NOMO-1 treated with dmso at 0.1 percent for 144 hours (cell line): ENCODE measurements at regions not wholly inside any gene's neighbourhood (a gene's known extent, or its start where the extent isn't known, plus 50 kb on each side); places are given as distances from the start of the nearest gene placed in this dataset.

Experiments
- DNase-seq: peaks from one replicate; lab custom pipeline; 2025; ENCODE audit not compliant: unreplicated experiment; lab: John Stamatoyannopoulos, UW

DNA sequence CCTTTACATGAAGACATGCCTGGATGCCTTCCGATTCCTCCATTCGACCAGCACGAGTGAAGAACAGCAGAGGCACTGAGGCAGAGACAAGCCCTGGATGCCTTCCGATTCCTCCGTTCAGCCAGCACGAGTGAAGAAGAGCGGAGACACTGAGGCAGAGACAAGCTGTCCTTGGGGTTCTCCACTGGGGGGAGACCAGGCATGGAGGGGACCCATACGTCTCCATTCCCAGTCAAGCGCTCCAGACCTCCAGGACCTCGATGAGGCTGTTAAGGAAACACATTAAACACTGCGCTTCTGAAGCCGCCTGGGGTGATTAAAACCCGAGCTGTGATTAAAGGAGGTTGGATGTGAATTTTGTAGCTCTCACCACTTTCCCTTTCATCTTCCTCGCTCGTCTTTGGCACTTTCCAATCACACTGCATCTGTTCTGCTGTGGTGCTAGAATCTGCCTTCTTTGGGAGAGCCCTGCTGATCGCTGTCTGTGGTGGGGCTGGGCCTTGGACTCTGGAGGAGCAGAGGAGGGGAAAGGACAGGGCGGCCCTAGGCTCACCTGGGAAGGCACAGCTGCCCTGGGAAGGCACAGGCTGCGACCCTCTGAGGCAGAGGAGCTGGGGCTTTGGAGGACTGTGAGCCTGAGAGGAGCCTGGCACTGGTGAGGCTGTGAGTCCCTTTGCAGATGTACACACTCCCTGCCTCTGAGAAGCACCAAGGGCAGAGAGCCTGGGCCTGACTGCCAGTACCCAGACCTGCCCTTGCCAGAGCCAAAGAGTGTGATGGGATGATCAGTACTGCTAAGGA, 463.1 kb upstream of the HS6ST1 start:
- DNase-seq, result no peak

GRCh38 chr2:128782411-128783192, 463.9 kb upstream of the HS6ST1 start:
- DNase-seq, result no peak

- no peak for DNase-seq
These were observed 464.6 kb upstream of the HS6ST1 start for GRCh38 chr2:128783193-128783671.

DNA sequence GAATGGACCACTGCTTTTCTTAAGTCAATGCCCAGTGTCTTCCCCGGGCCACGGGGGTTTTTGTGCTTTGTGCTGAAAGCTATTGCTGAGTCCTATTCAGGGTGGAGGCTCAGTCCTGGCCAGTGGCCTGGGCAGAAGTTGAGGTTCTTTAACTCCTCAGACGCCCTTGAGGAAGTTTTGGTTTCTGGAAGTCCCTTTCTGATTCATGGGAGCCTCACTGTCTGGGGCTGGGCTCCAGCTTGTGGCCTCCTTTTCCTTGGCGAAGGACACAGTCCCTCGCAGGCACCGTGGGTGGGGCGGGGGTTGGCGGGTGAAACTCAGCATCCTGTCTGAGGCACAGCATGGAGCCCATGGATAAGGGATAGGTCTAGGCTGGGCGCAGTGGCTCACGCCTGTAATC, 465.2 kb upstream of the HS6ST1 start:
- DNase-seq, result no peak

DNA sequence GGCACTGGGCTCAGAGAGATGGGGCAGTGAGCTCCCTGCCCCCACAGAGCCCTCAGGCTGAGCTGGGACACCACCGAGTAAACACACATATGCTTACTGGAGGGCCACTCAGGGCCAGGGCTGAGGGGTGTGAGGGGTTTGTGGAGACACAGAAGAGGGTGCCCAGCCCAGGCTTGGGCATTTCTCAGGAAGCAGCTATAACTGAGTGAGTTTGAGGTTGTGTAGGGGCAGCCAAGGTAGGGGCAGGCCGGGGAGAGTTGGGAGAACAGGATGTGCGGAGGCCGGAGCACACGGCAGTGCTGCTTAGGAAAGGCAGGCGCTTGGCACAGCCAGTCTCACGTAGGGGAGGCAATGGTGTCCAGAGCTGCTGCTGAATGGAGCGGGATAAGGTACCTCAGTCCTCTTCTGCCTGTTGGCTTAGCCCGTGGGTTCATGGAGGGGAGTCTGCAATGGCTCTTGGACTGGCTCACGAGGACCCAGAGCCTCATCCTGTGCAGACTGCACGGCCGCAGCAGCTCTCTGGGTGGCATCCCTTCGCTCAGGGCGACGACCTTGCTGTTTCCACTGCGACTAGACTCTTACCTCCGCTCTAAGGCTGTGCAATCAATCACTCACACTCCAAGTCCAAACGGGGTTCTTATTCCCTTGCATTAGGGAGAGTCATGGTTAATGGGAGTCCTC, 466.1 kb upstream of the HS6ST1 start:
- no peak for DNase-seq

- DNase-seq, result no peak
These were observed 467.6 kb upstream of the HS6ST1 start for GRCh38 chr2:128786316-128786715.

DNA sequence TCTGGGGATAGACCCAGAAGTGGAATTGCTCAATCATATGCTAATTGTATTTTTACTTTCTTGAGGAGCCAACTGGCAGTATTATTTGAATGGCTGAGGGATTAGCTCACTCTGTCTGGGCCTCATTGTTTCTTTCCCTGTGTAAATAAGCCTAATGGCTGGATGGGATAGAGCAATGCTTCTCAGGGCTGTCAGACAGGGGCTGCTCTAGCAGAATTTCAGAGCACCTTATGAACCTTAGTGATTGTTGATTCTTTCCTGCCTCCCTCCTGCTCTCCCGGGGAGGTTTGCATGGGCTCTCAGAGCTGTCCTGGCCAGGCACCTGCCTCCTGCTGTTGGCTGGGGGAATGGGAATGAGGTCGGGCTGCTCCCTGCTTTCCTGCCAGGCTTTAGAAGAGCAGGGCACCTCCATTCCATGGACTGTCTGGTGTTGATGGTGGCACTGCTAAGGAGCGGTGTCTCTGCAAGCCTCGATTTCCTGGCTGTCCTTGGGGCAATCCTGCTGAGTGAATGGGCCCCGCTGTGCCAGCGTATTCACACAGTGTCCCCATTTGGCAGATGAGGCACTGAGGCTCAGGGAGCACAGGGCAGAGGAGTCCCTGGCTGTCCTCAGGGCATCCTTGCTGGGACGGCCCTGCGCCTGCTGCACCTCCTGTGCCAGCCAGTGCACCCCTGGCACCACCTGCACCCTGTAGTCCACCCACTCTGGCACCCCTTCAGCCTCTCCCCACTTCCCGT, 468.2 kb upstream of the HS6ST1 start:
- no peak for DNase-seq

DNA sequence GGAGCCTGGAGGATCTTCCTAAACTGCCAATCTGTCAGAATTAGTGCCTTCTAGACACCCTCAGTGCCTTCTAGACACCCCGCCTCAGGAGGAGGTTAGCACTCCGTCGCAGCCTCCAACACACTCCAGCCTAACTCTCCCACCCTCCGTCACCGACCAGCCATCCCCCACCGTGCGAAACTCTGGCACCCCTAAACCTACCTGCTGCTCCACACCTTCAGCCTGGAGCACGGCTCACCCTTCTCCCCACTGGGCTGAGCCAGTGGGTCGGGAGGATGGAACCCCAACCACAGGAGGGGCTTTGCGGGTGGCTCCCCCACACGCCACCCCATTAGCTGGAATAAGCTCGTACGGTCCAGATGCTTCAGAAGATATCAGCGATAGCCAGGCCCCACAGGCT, 468.9 kb upstream of the HS6ST1 start:
- DNase-seq, result no peak

- no peak for DNase-seq
These were observed 470.1 kb upstream of the HS6ST1 start for GRCh38 chr2:128788636-128789220.

DNA sequence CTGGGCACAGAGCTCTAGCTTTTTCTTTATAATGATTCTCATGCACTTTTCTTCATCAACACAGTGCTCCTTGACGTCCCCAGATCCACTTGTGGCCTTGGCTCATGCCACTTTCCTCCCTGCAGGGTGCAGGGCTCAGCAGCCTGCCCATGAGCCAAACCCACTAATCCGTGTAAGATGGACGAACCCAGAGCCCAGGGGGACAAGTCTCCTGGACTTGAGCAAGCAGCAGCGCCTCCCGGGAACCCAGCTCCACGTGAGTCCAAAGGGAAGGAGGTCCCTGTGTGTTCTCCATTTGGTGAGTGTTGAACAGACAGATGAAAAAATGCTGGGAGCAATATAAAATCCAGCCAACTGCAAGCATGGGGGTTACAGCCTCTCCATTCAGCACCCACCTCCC, 470.6 kb upstream of the HS6ST1 start:
- no peak for DNase-seq

- DNase-seq, result no peak
These were observed 471.2 kb upstream of the HS6ST1 start for GRCh38 chr2:128789776-128790455.

- no peak for DNase-seq
These were observed 471.9 kb upstream of the HS6ST1 start for GRCh38 chr2:128790541-128791001.

DNA sequence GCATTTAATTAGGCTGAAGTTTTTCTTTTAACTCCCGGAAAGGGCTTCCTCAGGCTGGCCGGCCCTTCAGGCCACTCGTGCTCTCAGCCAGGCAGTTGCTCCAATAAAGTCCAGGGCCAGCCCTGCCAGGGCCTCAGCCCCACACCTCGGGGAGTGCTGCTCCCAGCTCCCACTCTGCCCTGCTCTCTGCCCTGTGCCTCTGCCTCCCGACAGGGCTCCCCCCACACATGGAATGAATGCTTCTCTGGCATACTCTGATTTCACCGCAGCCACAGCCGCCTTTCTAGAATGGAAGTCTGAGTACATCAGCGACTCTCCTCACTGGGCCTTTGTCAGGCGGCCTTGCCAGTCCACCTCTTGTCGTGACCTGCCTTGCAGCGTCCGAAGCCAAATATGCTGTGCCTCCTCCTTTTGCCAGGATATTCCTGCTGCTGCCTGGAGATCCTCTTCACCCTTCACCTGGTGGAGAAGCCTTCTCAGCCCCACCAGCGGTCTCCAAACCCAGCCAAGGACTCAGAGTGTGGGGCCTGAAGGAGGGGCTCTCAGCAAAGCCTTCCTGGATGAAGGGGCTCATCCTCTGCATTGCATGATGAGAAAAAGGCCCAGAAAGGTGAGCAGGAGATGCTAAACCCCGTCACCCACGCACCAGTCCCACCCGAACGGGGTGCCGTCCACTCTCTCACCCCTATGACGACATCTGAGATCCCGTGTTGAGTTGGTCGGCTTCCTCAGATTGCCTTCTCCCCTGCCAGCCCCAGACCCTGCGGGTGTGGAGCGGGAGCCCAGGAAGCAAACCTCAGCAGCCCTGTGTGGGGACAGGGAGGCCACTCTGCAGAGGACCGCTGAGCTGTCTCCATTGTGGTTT, 472.7 kb upstream of the HS6ST1 start:
- DNase-seq, result no peak

DNA sequence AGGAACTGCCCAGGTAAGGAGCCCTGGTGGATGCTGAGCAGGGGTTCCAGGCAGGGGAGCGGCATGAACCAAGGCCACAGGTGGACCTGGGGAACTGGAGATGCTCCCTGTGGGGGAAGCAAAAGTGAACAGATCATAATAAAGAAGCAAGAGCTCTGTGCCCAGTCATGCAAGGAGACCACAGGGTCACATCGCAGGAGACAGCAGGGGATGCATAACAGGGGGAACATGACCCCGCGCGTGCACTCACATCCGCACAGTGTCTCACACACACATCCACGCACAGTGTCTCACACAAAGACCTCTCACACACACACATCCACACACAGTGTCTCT, 473.3 kb upstream of the HS6ST1 start:
- no peak for DNase-seq

GRCh38 chr2:128792476-128793054, 473.9 kb upstream of the HS6ST1 start:
- DNase-seq, result no peak

GRCh38 chr2:128793404-128793803, 474.7 kb upstream of the HS6ST1 start:
- no peak for DNase-seq

DNA sequence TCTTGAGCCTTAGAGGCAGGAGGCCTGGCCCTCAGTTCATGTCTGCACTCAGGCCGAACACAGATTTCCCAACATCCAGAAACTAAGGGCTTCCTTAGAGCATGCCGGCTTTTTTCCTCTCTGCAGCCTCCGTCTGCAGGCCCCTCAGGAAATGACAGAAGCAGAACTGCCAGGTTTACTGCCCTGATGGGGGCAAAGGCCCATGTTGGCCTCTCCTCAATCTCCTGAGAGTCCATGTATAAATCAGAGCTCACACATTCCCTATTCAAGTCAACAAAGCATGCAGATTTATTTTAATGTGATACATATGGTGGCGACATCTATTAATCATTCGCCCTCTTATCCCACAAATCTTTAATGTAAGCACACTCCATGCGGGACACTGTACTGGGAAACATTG, 475.6 kb upstream of the HS6ST1 start:
- no peak for DNase-seq

DNA sequence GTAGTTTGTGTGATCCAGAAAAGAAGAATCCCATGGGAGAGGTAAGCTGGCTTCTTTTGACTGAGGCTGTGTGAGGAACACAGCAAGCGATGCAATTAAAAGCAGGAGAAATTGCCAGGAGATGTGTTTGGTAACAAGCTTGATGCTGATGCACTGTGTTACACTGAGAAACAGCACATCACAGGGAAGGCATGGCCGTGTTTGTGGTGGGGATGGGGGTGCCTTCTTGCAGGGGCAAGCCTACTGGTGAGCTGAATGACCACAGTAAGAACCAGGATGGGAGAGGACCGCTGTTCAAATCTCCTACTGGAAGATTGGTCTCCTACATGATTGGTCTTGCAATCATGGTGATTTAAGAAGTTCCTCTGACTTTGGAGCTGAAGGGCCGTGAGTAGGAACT, 477.7 kb upstream of the HS6ST1 start:
- no peak for DNase-seq

DNA sequence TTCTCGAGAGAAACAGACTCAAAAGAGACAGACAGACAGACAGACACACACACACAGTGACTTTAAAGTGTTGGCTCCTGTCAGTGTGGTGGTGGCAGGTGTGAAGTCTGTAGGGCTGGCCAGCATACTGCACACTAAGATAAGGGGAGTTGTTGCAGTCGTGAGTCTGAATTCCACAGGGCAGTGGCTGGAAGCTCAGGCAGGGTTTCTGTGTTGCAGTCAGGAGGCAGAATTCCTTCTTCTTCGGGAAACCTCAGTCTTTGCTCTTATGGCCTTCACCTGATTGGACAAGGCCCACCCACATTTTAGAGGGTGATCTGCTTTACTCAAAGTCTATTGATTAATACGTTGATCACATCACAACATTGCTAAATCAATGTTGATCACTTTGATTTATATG, 478.4 kb upstream of the HS6ST1 start:
- no peak for DNase-seq
